Caco-2 (cell line): ENCODE measurements at regions not wholly inside any gene's neighbourhood (a gene's known extent, or its start where the extent isn't known, plus 50 kb on each side); places are given as distances from the start of the nearest gene placed in this dataset.

ENCODE experiments used
- BruUV-seq: library from RNA; stranded (reverse); fragments of 400-500 nt; replicated peaks from 2 replicates; lab custom pipeline; 2021; lab: Mats Ljungman, UMichigan
- CTCF ChIA-PET: fragments of 300-600 bp; sonication (Branson Sonifier 250); formaldehyde crosslinking; loops from one replicate; lab custom pipeline; 2022; ENCODE audit warnings: antibody characterized with exemption; lab: Charles Lee
- POLR2A ChIA-PET: fragments of 300-600 bp; sonication (Branson Sonifier 250); formaldehyde crosslinking; loops from one replicate; lab custom pipeline; 2022; ENCODE audit warnings: antibody characterized with exemption; lab: Charles Lee
- DNase-seq, 2 experiments: peaks; one replicate each; pipeline versions ENCODE4 v3.0.0 to v3.0.0-alpha.2; 2020 to 2022
- H3K27me3 ChIP-seq: replicated peaks from 2 replicates; pipeline ENCODE4 v1.6.0; 2011; ENCODE audit warnings: low read length; ENCODE audit not compliant: control insufficient read depth, insufficient read depth
- H3K36me3 ChIP-seq: 2 replicates; pipeline ENCODE4 v1.5.1; 2011; ENCODE audit warnings: low read length; ENCODE audit not compliant: control insufficient read depth, insufficient read depth
- H3K4me1 ChIP-seq: fragments of 250-450 bp; sonication (Bioruptor Pico); 2 replicates; pipeline ENCODE4 v1.5.1; 2020; ENCODE audit warnings: mild to moderate bottlenecking
- H3K4me3 ChIP-seq: 2 replicates; pipeline ENCODE4 v1.5.1; 2011; ENCODE audit warnings: low read depth, mild to moderate bottlenecking, control low read depth, low read length
- H3K9me3 ChIP-seq: fragments of 250-450 bp; sonication (Bioruptor Pico); 2 replicates; pipeline ENCODE4 v1.5.1; 2020; ENCODE audit warnings: mild to moderate bottlenecking, moderate library complexity
- H3K27ac Mint-ChIP-seq: one replicate; pipeline ENCODE4 v1.8.0; 2022; ENCODE audit warnings: mixed read lengths; ENCODE audit not compliant: unreplicated experiment
- H3K27me3 Mint-ChIP-seq: one replicate; pipeline ENCODE4 v1.8.0; 2022; ENCODE audit warnings: mixed read lengths; ENCODE audit not compliant: insufficient read depth, unreplicated experiment
- H3K36me3 Mint-ChIP-seq: one replicate; pipeline ENCODE4 v1.8.0; 2022; ENCODE audit warnings: mild to moderate bottlenecking, mixed read lengths; ENCODE audit not compliant: insufficient read depth, unreplicated experiment
- H3K4me1 Mint-ChIP-seq: one replicate; pipeline ENCODE4 v1.8.0; 2022; ENCODE audit warnings: low read depth, mixed read lengths; ENCODE audit not compliant: unreplicated experiment
- H3K4me3 Mint-ChIP-seq: one replicate; pipeline ENCODE4 v1.8.0; 2022; ENCODE audit warnings: mild to moderate bottlenecking, moderate library complexity, mixed read lengths; ENCODE audit not compliant: unreplicated experiment
- H3K9me3 Mint-ChIP-seq: one replicate; pipeline ENCODE4 v1.8.0; 2022; ENCODE audit warnings: mixed read lengths; ENCODE audit not compliant: unreplicated experiment
- intact Hi-C: fragments of 100-400 bp; cut with micrococcal nuclease; formaldehyde crosslinking; loops from one replicate; pipeline ENCODE4 v1.10.0; 2022; ENCODE audit not compliant: unreplicated experiment
- TF ChIP-seq, protein P1 (sequence below), 2 experiments: fragments of 200-600 bp in 1 of 2; IDR thresholded peaks; 1 replicate in 1 of 2; 2 replicates in 1 of 2; pipeline versions ENCODE4 v1.5.1 to v1.8.0; 2011 to 2022; ENCODE audit warnings: antibody characterized with exemption in 1 of 2, control low read depth in 1 of 2, inconsistent platforms in 1 of 2, low read depth in 1 of 2, low read length in 1 of 2, mild to moderate bottlenecking in 1 of 2, moderate library complexity in 1 of 2; ENCODE audit not compliant: insufficient read depth in 1 of 2, severe bottlenecking in 1 of 2, unreplicated experiment in 1 of 2

DNA sequence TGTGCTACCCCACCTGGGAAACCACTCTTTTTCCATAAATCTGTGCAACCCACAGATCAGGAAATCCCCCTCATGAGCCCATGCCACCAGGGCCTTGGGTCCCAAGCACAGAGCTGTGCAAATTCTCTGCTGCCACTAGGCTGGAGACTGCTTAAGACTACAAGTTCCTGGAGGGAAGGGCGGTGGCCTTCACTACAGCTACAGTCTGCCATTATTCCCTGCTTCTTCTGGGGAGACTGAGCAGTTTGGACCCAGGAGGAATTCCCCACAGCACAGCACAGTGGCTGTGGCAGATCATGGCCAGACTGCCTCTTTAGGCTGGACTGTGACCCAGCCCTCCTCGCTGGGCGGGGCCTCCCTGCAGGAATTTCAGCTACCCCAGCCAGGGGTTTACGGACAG lies 89.7 kb upstream of the GRB10 start:
- H3K4me3 Mint-ChIP-seq = no peak overlapping the region
- Histone ChIP-seq H3K4me1 (peaks cover 9% of the 10 kb centered on the region; the same call in 1 of the 2 replicates), H3K36me3 (no peaks in the 10 kb centered on the region), H3K4me3 (no peak overlapping the region), H3K27me3 (no peaks in the 10 kb centered on the region), H3K9me3 (no peaks in the 10 kb centered on the region)
- TF ChIP-seq, protein P1, sequence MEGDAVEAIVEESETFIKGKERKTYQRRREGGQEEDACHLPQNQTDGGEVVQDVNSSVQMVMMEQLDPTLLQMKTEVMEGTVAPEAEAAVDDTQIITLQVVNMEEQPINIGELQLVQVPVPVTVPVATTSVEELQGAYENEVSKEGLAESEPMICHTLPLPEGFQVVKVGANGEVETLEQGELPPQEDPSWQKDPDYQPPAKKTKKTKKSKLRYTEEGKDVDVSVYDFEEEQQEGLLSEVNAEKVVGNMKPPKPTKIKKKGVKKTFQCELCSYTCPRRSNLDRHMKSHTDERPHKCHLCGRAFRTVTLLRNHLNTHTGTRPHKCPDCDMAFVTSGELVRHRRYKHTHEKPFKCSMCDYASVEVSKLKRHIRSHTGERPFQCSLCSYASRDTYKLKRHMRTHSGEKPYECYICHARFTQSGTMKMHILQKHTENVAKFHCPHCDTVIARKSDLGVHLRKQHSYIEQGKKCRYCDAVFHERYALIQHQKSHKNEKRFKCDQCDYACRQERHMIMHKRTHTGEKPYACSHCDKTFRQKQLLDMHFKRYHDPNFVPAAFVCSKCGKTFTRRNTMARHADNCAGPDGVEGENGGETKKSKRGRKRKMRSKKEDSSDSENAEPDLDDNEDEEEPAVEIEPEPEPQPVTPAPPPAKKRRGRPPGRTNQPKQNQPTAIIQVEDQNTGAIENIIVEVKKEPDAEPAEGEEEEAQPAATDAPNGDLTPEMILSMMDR (IDR thresholded peaks at IDR 0.05; ENCODE audit: insufficient read depth in 1 of 2, low read depth in 1 of 2, low read length in 1 of 2, severe bottlenecking in 1 of 2, unreplicated experiment in 1 of 2) = no peak
- H3K27me3 Mint-ChIP-seq = peaks cover 2% of the 10 kb centered on the region
- intact Hi-C loops = no loop called here
- no TSS peak for BruUV-seq
- POLR2A ChIA-PET = no interaction called here
- CTCF ChIA-PET = no interaction called here
- H3K27ac Mint-ChIP-seq = no peak overlapping the region
- no peaks in the 10 kb centered on the region for H3K36me3 Mint-ChIP-seq
- H3K9me3 Mint-ChIP-seq = no peaks in the 10 kb centered on the region
- H3K4me1 Mint-ChIP-seq = peaks cover 6% of the 10 kb centered on the region
- DNase-seq = peak in 1 of 2 experiments; percentile 43

DNA sequence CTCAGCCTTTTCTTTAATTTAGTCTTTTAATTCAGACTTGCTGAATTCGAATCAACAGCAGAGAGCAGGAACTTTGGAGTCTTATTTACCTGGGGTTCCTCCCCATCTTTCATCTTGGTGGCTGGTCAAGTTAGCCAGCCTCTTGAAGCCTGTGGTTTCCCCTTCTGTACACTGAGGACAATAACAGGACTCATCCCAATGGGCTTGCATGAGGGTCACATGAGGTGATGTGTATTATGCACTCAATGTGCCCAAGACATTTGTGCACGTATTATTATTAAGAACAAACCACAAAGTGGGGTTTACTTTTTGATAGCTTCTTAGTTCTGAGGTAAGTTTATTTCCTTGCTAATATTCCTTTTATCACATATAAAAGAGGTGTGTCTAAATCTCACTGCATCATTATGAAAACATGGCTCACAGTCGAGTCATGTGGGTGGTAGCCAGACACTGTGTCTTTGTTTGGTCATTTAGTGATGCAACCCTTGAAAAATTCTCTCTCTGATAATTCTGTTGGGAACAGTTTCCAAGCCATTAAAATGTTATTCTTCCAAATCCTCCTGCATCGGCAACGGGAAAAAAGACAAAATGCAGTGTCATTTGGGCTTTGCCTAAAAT lies 86.5 kb upstream of the GRB10 start:
- H3K4me1 Mint-ChIP-seq = peaks cover 6% of the 10 kb centered on the region
- CTCF ChIA-PET = no interaction called here
- no TSS peak for BruUV-seq
- no peaks in the 10 kb centered on the region for H3K36me3 Mint-ChIP-seq
- no peak for DNase-seq
- H3K4me1 ChIP-seq = peaks cover 9% of the 10 kb centered on the region; the same call in 1 of the 2 replicates
- H3K4me3 Mint-ChIP-seq = no peak overlapping the region
- no peak overlapping the region for H3K27ac Mint-ChIP-seq
- no peaks in the 10 kb centered on the region for H3K27me3 ChIP-seq
- no peaks in the 10 kb centered on the region for H3K9me3 Mint-ChIP-seq
- no peaks in the 10 kb centered on the region for H3K9me3 ChIP-seq
- no peaks in the 10 kb centered on the region for H3K27me3 Mint-ChIP-seq
- TF ChIP-seq, protein P1 (IDR thresholded peaks at IDR 0.05; ENCODE audit: insufficient read depth in 1 of 2, low read depth in 1 of 2, low read length in 1 of 2, severe bottlenecking in 1 of 2, unreplicated experiment in 1 of 2) = no peak
- POLR2A ChIA-PET = no interaction called here
- H3K36me3 ChIP-seq = no peaks in the 10 kb centered on the region
- intact Hi-C loops = no loop called here
- no peak overlapping the region for H3K4me3 ChIP-seq

DNA sequence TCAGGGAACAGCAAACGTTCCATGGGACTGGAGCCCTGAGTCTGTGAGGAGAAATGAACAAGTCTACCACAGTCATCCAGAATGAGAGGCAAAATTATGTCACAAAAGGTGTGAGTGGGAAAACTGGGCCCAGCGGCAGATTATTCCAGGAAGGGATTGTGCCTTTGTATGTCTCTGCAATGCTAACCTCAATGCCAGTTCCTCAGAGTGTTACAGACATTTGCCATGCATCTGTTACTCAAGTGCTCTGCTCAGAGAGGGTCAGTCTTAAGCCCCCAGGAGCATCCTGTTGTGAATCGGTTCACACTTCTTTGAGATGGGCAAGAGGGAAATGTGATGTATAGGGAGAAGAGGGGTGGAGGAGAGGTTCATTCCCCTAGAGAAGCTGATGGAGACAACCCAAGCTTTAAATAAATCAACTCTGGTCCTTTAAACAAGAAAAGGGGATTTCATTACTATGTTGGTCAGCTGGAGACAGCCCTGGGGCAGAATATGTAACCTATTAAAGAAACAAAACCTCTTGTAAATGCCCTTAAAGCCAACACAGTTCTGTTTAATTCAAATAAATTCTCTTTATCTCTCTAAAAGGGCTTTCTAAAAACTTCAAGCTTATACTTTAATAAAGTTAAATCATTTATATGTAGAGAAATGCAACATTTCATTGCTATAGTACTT lies 85.9 kb upstream of the GRB10 start:
- no peaks in the 10 kb centered on the region for H3K27me3 Mint-ChIP-seq
- H3K27ac Mint-ChIP-seq = no peak overlapping the region
- TF ChIP-seq, protein P1 (IDR thresholded peaks at IDR 0.05; ENCODE audit: insufficient read depth in 1 of 2, low read depth in 1 of 2, low read length in 1 of 2, severe bottlenecking in 1 of 2, unreplicated experiment in 1 of 2) = no peak
- ChIA-PET CTCF (interaction anchor here (0.6 kb wide), 1 partner anchor 502 kb away, joined by 5 read pairs; no protein-coding TSS in a partner anchor), POLR2A (no interaction called here)
- no TSS peak for BruUV-seq
- DNase-seq = no peak
- intact Hi-C loops = no loop called here
- H3K36me3 ChIP-seq = no peaks in the 10 kb centered on the region
- no peak overlapping the region for H3K4me3 Mint-ChIP-seq
- peaks cover 6% of the 10 kb centered on the region for H3K4me1 Mint-ChIP-seq
- no peaks in the 10 kb centered on the region for H3K9me3 ChIP-seq
- H3K4me1 ChIP-seq = peaks cover 9% of the 10 kb centered on the region; the same call in 1 of the 2 replicates
- H3K4me3 ChIP-seq = no peak overlapping the region
- no peaks in the 10 kb centered on the region for H3K9me3 Mint-ChIP-seq
- H3K36me3 Mint-ChIP-seq = no peaks in the 10 kb centered on the region
- H3K27me3 ChIP-seq = no peaks in the 10 kb centered on the region
